ENCODE measurements at regions not wholly inside any gene's neighbourhood (a gene's known extent, or its start where the extent isn't known, plus 50 kb on each side); places are given as distances from the start of the nearest gene placed in this dataset.

DNA sequence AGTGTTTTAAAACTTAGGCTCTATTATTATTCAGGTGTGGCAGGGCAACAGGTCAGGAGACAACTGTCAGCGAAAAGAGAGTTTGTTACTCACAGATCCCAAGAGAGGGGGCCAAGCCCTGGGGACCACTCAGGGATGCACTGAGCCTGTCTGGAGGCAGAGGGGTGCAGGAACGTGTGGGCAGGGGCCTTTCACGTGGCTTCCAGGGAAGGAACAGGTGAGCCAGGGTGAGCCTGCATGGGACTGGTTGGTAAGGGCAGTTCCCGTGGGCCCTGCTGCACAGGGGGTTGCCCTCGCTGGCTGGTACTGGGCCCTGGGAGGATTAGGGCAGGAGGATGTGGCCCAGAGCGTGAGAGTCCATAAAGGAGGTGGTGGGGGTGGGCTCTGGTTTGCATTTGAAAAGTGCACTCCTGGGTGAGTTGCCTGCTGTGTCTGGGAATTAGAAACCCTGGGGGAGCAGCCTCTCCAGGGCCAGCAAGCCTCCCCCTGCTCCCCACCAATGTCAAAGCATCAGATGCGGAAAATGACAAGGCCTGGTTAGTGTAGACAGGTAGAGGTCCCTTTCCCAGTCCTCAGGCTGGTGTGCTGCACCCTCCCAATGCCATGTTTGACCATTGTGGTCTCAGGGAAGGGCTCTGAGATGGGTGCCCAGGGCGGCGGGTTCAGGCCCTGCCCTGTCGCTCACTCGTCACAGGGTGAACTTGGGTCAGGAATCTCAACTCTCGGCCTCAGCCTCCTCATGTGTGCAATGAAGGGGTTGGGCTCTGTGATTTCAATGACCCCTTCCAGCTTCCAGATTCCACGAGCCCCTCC is 127.4 kb upstream of the RPS6KA2 start:
- in situ Hi-C loops (cut with MboI), result no loop called here
- TF ChIP-seq EZH2phosphoT487 (IDR thresholded peaks at IDR 0.05; ENCODE audit: insufficient read depth, low read depth), result no peak
- TF ChIP-seq EZH2 (IDR thresholded peaks at IDR 0.05; ENCODE audit: insufficient read depth, poor library complexity, severe bottlenecking), result no peak
- peaks cover 28% of the 10 kb centered on the region for H3K27me3 ChIP-seq (replicated peaks; ENCODE audit: insufficient read depth)
- H3K27ac ChIP-seq, result no peak overlapping the region
- no peaks in the 10 kb centered on the region for H3K79me2 ChIP-seq (ENCODE audit: insufficient read depth)
- no peaks in the 10 kb centered on the region for H3K9me3 ChIP-seq (ENCODE audit: low read depth)
- H3F3A ChIP-seq (ENCODE audit: insufficient read depth), result no peaks in the 10 kb centered on the region
- WGBS, 2 experiments (ENCODE audit: low coverage in 1 of 2, low lambda C conversion rate in 2 of 2, missing lambda C conversion rate in 2 of 2), result 71 to 77% methylated on average over 13 of the region's 13 CpGs
- no peak overlapping the region for H3K4me3 ChIP-seq
- no peaks in the 10 kb centered on the region for H3K36me3 ChIP-seq (ENCODE audit: low read depth)
- H3K9ac ChIP-seq, result no peak overlapping the region
- H4K20me1 ChIP-seq (ENCODE audit: insufficient read depth), result no peaks in the 10 kb centered on the region
- no peak overlapping the region for H3K4me2 ChIP-seq (ENCODE audit: unreplicated experiment)
- DNase-seq, result no peak
- no peaks in the 10 kb centered on the region for H3K9me2 ChIP-seq (ENCODE audit: insufficient read depth)
- H3K4me1 ChIP-seq (ENCODE audit: insufficient read depth), result no peaks in the 10 kb centered on the region
- no peak overlapping the region for H2AFZ ChIP-seq

DNA sequence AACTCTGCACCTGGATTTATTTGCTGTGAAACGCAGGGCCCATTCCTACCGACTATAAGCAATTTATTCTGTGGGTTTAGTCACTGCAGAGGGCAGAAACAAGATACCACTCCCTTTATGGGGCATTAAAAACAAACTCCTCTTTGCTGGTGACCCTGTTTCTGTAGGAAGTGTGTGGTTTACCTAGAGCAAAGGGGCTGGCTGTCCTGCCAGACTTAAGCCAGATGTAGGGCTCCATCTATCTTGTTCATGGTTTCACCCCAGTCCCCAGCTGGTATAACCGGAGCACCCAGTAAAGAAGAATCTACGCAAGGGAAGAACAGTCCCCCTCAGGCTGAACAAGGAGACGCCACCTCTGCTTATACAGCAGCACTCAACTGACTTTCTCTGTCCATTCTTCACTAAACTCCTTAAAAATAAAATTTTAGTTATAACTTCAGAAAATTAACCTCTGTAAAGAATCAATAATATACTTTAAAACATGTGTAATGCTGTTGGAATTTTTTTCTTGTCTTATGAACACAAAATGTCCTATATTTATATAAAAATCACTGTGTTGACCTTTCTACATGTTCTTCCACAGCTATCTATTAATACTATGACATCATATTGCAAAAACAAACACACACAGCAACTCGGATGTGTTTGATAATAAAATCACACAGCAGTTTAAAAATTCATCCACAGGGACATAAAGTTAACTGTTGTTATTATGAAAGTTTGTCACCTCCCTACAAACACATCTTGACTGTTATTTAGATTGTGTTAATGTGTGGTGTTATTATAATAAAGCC is 126.1 kb upstream of the RPS6KA2 start:
- 66 to 68% methylated on average over 6 of the region's 6 CpGs for WGBS, 2 experiments (ENCODE audit: low coverage in 1 of 2, low lambda C conversion rate in 2 of 2, missing lambda C conversion rate in 2 of 2)
- in situ Hi-C loops (cut with MboI), result no loop called here

DNA sequence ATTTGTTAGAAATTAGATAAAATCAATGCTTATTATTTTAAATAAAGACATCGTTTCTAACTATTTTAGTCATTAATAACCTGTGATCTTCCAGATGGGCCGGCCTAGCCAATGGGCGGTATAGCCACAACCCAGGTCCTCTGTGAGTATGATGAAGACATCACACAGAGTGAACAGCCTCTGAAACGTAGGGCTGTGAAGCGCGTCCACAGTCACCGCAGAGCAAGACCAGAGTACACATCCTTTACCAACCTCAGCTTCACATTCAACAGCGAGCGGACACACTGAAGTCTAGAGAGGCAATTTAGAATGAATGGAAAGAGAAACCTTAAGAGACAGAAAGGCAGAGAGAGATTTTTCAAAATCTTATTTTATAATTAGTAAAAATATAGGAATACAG is 125.0 kb upstream of the RPS6KA2 start:
- Histone ChIP-seq H3F3A (ENCODE audit: insufficient read depth) (no peaks in the 10 kb centered on the region), H4K20me1 (ENCODE audit: insufficient read depth) (no peaks in the 10 kb centered on the region), H3K9me2 (ENCODE audit: insufficient read depth) (no peaks in the 10 kb centered on the region), H3K27ac (no peak overlapping the region), H3K79me2 (ENCODE audit: insufficient read depth) (no peaks in the 10 kb centered on the region), H2AFZ (no peak overlapping the region), H3K4me1 (ENCODE audit: insufficient read depth) (no peaks in the 10 kb centered on the region), H3K9me3 (ENCODE audit: low read depth) (no peaks in the 10 kb centered on the region), H3K27me3 (replicated peaks; ENCODE audit: insufficient read depth) (peaks cover 17% of the 10 kb centered on the region), H3K36me3 (ENCODE audit: low read depth) (no peaks in the 10 kb centered on the region), H3K4me2 (ENCODE audit: unreplicated experiment) (no peak overlapping the region), H3K9ac (no peak overlapping the region), H3K4me3 (no peak overlapping the region)
- DNase-seq, result no peak
- in situ Hi-C loops (cut with MboI), result no loop called here
- 77 to 85% methylated on average over 9 of the region's 9 CpGs for WGBS, 2 experiments (ENCODE audit: low coverage in 1 of 2, low lambda C conversion rate in 2 of 2, missing lambda C conversion rate in 2 of 2)
- no peak for TF ChIP-seq EZH2 (IDR thresholded peaks at IDR 0.05; ENCODE audit: insufficient read depth, poor library complexity, severe bottlenecking)

More for the DNA sequence above, 126.1 kb upstream of the RPS6KA2 start:
- H3K9ac ChIP-seq, result no peak overlapping the region
- H3K4me3 ChIP-seq, result no peak overlapping the region
- no peak overlapping the region for H3K4me2 ChIP-seq (ENCODE audit: unreplicated experiment)
- no peaks in the 10 kb centered on the region for H3F3A ChIP-seq (ENCODE audit: insufficient read depth)
- H3K27me3 ChIP-seq (replicated peaks; ENCODE audit: insufficient read depth), result peaks cover 16% of the 10 kb centered on the region
- H3K9me2 ChIP-seq (ENCODE audit: insufficient read depth), result no peaks in the 10 kb centered on the region
- no peak for TF ChIP-seq EZH2 (IDR thresholded peaks at IDR 0.05; ENCODE audit: insufficient read depth, poor library complexity, severe bottlenecking)
- TF ChIP-seq EZH2phosphoT487 (IDR thresholded peaks at IDR 0.05; ENCODE audit: insufficient read depth, low read depth), result no peak
- H3K79me2 ChIP-seq (ENCODE audit: insufficient read depth), result no peaks in the 10 kb centered on the region
- no peak overlapping the region for H2AFZ ChIP-seq
- H3K36me3 ChIP-seq (ENCODE audit: low read depth), result no peaks in the 10 kb centered on the region
- no peak for DNase-seq
- no peaks in the 10 kb centered on the region for H3K4me1 ChIP-seq (ENCODE audit: insufficient read depth)
- no peak overlapping the region for H3K27ac ChIP-seq
- H4K20me1 ChIP-seq (ENCODE audit: insufficient read depth), result no peaks in the 10 kb centered on the region
- H3K9me3 ChIP-seq (ENCODE audit: low read depth), result no peaks in the 10 kb centered on the region

DNA sequence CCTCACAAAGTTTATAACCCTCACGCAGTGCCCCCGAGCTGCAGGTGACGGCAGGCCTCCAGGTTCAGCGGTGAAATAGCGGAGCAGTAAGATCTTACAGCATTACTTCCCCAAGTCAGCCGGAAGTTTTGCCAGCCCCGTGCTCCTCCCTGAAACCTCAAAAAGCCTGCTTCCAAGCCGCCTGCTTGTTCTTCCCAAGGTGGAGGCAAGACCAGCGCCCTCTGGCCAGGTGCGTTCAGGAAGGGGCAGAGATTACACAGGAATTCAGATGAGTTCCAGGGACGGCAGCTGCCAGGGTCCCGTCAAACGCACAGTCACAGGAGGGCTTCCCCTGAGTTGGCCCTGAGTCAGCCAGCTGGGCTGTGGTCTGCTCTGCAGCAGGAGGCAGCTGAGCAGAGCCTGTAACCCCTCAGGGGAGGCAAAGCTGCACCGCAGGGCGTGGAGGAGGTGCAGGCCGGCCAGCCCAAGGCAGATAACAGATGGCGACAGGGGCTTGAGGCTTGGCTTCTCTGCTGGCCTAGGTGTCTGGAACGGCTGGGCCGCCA is 124.1 kb upstream of the RPS6KA2 start:
- no peaks in the 10 kb centered on the region for H3K9me3 ChIP-seq (ENCODE audit: low read depth)
- no peaks in the 10 kb centered on the region for H3K36me3 ChIP-seq (ENCODE audit: low read depth)
- H4K20me1 ChIP-seq (ENCODE audit: insufficient read depth), result no peaks in the 10 kb centered on the region
- TF ChIP-seq EZH2 (IDR thresholded peaks at IDR 0.05; ENCODE audit: insufficient read depth, poor library complexity, severe bottlenecking) (no peak), EZH2phosphoT487 (IDR thresholded peaks at IDR 0.05; ENCODE audit: insufficient read depth, low read depth) (no peak)
- H3K27me3 ChIP-seq (replicated peaks; ENCODE audit: insufficient read depth), result peaks cover 15% of the 10 kb centered on the region
- H3K4me3 ChIP-seq, result no peak overlapping the region
- DNase-seq, result no peak
- H2AFZ ChIP-seq, result no peak overlapping the region
- no peaks in the 10 kb centered on the region for H3F3A ChIP-seq (ENCODE audit: insufficient read depth)
- H3K9me2 ChIP-seq (ENCODE audit: insufficient read depth), result no peaks in the 10 kb centered on the region
- WGBS, 2 experiments (ENCODE audit: low coverage in 1 of 2, low lambda C conversion rate in 2 of 2, missing lambda C conversion rate in 2 of 2), result 45 to 47% methylated on average over 19 of the region's 19 CpGs
- no peak overlapping the region for H3K4me2 ChIP-seq (ENCODE audit: unreplicated experiment)
- H3K4me1 ChIP-seq (ENCODE audit: insufficient read depth), result no peaks in the 10 kb centered on the region
- no peak overlapping the region for H3K9ac ChIP-seq
- H3K27ac ChIP-seq, result no peak overlapping the region
- in situ Hi-C loops (cut with MboI), result no loop called here
- H3K79me2 ChIP-seq (ENCODE audit: insufficient read depth), result no peaks in the 10 kb centered on the region
